ENCODE measurements at regions not wholly inside any gene's neighbourhood (a gene's known extent, or its start where the extent isn't known, plus 50 kb on each side); places are given as distances from the start of the nearest gene placed in this dataset.

DNA sequence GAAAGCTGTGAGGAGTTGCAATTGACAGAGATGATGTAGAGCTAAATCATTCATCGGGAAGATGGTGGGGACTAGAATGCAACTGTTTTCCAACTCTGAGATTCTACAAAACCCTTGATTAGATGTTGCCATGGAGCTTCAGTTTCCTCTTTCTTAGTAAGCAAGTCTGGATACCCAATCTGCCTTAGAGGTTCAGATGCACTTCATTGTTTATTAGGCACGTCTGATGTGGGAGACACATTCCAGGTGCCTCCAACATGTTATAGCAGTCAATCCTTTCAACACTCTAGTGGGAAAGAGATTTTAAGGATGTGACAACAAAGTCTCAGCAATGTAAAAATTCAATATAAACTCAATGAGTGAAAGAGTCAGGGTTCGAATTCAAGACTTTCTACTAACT, 291.3 kb upstream of the PHYHIPL start:
- Mint-ChIP-seq H3K4me1 (ENCODE audit: low read depth) (peaks cover 9% of the 10 kb centered on the region; the same call in 1 of the 2 replicates), H3K27me3 (ENCODE audit: insufficient read depth) (no peaks in the 10 kb centered on the region), H3K9me3 (no peaks in the 10 kb centered on the region), H3K27ac (no peak overlapping the region), H3K36me3 (ENCODE audit: low read depth) (no peaks in the 10 kb centered on the region), H3K4me3 (no peak overlapping the region)
- no peak for DNase-seq
- TF ChIP-seq, protein P1, sequence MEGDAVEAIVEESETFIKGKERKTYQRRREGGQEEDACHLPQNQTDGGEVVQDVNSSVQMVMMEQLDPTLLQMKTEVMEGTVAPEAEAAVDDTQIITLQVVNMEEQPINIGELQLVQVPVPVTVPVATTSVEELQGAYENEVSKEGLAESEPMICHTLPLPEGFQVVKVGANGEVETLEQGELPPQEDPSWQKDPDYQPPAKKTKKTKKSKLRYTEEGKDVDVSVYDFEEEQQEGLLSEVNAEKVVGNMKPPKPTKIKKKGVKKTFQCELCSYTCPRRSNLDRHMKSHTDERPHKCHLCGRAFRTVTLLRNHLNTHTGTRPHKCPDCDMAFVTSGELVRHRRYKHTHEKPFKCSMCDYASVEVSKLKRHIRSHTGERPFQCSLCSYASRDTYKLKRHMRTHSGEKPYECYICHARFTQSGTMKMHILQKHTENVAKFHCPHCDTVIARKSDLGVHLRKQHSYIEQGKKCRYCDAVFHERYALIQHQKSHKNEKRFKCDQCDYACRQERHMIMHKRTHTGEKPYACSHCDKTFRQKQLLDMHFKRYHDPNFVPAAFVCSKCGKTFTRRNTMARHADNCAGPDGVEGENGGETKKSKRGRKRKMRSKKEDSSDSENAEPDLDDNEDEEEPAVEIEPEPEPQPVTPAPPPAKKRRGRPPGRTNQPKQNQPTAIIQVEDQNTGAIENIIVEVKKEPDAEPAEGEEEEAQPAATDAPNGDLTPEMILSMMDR (IDR thresholded peaks at IDR 0.05): no peak

DNA sequence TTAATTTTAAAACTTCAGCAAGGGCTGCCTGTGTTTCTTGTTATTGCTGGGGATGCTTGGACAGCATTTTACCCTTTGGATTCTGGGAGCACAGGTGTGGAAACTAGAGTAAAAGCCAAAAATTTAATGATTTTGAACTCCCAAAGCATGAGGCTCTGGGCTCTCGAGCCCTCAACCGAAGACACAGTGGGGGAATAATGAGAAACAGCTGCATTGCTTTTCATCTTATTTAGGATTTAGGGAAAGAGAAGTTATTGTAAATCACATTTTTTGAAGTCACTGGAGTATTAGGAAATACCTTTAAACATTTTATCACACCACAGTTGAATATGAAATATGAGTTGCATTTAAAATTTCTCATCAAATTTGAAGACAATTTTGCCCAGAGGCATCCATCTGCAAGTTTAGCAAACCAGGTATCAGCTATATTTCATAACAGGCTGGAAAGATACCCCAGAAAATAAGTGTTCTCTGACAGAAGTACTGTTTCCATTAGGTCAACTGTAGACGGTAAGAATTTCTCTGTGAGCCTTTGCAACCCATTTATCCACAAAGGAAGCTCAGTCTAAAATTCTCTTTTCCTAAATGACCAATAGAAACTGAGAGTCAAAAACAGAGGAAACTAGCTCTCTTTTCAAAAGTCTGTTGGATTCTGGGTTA, 290.6 kb upstream of the PHYHIPL start:
- no peak overlapping the region for H3K27ac Mint-ChIP-seq
- no peak overlapping the region for H3K4me3 Mint-ChIP-seq
- DNase-seq: no peak
- H3K9me3 Mint-ChIP-seq: no peaks in the 10 kb centered on the region
- peaks cover 9% of the 10 kb centered on the region; the same call in 1 of the 2 replicates for H3K4me1 Mint-ChIP-seq (ENCODE audit: low read depth)
- TF ChIP-seq, protein P1 (IDR thresholded peaks at IDR 0.05): no peak
- no peaks in the 10 kb centered on the region for H3K27me3 Mint-ChIP-seq (ENCODE audit: insufficient read depth)
- no peaks in the 10 kb centered on the region for H3K36me3 Mint-ChIP-seq (ENCODE audit: low read depth)

DNA sequence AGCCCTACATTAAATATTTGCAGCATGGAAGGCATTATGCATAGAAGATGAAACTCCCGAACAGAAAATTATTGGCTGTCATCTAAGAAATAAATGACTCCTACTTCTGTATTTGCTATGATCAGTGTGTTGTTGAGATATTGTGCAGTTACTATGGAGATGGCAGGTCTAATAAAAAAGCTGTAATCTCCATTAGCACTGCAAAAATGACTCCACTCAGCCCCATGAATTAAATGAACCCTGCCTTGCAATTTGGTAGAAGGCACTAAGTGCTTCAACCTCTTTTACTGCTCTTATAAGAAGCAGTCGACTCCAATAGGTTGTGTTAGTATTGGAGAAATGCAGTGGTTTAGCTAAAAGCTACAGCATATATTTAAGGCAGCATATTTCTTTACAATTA, 290.0 kb upstream of the PHYHIPL start:
- TF ChIP-seq, protein P1 (IDR thresholded peaks at IDR 0.05): no peak
- H3K4me3 Mint-ChIP-seq: no peak overlapping the region
- no peaks in the 10 kb centered on the region for H3K27me3 Mint-ChIP-seq (ENCODE audit: insufficient read depth)
- H3K4me1 Mint-ChIP-seq (ENCODE audit: low read depth): peaks cover 9% of the 10 kb centered on the region; the same call in 1 of the 2 replicates
- no peak overlapping the region for H3K27ac Mint-ChIP-seq
- H3K9me3 Mint-ChIP-seq: no peaks in the 10 kb centered on the region
- no peak for DNase-seq
- H3K36me3 Mint-ChIP-seq (ENCODE audit: low read depth): no peaks in the 10 kb centered on the region

DNA sequence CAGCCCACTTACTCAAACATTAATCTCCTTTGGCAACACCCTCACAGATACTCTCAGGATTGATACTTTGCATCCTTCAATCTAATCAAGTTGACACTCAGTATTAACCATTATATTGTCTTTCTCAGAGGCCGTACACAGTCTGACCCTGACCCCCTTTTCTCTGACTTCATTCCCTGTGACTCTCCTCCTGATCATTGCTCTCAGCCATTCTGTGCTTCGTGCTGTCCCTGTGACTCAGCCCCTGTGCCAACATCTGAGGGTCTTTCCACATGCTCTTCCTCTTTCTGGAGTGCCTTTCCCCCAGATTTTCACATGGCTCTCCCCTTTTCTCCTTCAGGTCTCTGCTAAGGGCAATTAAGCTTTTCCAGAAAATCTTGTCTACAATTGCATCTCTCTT, 289.0 kb upstream of the PHYHIPL start:
- Mint-ChIP-seq H3K27me3 (ENCODE audit: insufficient read depth) (no peaks in the 10 kb centered on the region), H3K9me3 (no peaks in the 10 kb centered on the region), H3K36me3 (ENCODE audit: low read depth) (no peaks in the 10 kb centered on the region), H3K4me3 (no peak overlapping the region), H3K27ac (no peak overlapping the region), H3K4me1 (ENCODE audit: low read depth) (peaks cover 14% of the 10 kb centered on the region)
- no peak for DNase-seq
- TF ChIP-seq, protein P1 (IDR thresholded peaks at IDR 0.05): no peak

DNA sequence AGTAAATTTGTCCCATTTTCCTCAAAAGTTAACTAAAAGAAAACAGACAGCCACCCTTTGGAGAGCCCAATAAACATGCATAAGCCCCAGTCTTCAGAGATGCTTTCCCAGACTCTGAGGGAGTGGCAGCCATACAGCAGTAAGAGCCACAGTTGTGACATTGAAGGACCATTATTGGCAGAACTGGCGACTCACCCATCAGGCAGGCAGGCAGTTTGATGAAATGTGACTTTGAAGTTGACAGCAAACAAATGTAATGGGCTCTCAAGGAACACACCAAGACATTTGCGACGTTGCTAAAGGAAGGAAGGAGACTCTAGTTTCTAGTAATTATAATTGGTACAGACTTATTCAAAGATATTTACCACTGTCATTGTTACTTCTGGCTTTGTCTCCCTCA, 287.5 kb upstream of the PHYHIPL start:
- Mint-ChIP-seq H3K4me3 (no peak overlapping the region), H3K4me1 (ENCODE audit: low read depth) (peaks cover 17% of the 10 kb centered on the region), H3K27ac (no peak overlapping the region), H3K36me3 (ENCODE audit: low read depth) (no peaks in the 10 kb centered on the region), H3K9me3 (no peaks in the 10 kb centered on the region), H3K27me3 (ENCODE audit: insufficient read depth) (no peaks in the 10 kb centered on the region)
- DNase-seq: no peak
- TF ChIP-seq, protein P1 (IDR thresholded peaks at IDR 0.05): no peak

Data from HFFc6 (cell line).